ENCODE measurements at regions not wholly inside any gene's neighbourhood (a gene's known extent, or its start where the extent isn't known, plus 50 kb on each side); places are given as distances from the start of the nearest gene placed in this dataset.

- Histone ChIP-seq H3K9me3 (ENCODE audit: low read depth, low read length) (no peaks in the 10 kb centered on the region), H3K4me3 (ENCODE audit: insufficient read depth, low read length) (no peak overlapping the region), H3K4me1 (ENCODE audit: insufficient read depth, low read length) (no peaks in the 10 kb centered on the region), H3K4me2 (ENCODE audit: insufficient read depth, low read length) (no peak overlapping the region), H3K27ac (ENCODE audit: low read depth, low read length) (no peak overlapping the region), H3K36me3 (ENCODE audit: insufficient read depth, low read length) (no peaks in the 10 kb centered on the region), H2AFZ (ENCODE audit: low read length) (no peak overlapping the region), H4K20me1 (ENCODE audit: insufficient read depth, low read length) (no peaks in the 10 kb centered on the region), H3K27me3 (ENCODE audit: insufficient read depth, low read length) (no peaks in the 10 kb centered on the region), H3K79me2 (ENCODE audit: insufficient read depth, low read length) (no peaks in the 10 kb centered on the region)
- no peak for TF ChIP-seq CTCF (IDR thresholded peaks at IDR 0.05; ENCODE audit: extremely low read depth, low read depth, low read length)
- no peak for DNase-seq (ENCODE audit: insufficient read length, low spot score, missing footprints)
Measured at GRCh38 chr9:117796681-117797080, 92.5 kb downstream of the TLR4 start.

DNA sequence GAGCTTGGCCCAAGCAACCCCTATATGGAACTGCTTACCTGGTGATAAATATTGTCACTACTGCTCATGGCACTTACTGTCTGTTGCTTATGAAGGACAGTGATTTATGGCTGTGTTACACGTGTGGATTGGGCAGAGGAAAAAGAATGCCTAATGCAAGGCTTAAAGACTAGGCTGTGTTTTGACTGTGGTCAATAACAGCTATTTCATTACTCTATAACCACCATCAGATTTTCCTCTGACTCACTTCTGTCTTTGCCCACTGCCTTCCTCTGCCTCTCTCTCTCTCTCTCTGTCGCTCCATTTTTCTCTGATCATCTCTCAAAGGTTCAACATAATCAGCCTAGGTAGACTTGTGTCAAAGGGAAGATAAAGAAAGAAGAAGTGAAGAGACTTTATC, 96.2 kb downstream of the TLR4 start:
- H2AFZ ChIP-seq (ENCODE audit: low read length) = no peak overlapping the region
- H3K4me2 ChIP-seq (ENCODE audit: insufficient read depth, low read length) = no peak overlapping the region
- H4K20me1 ChIP-seq (ENCODE audit: insufficient read depth, low read length) = no peaks in the 10 kb centered on the region
- H3K4me3 ChIP-seq (ENCODE audit: insufficient read depth, low read length) = no peak overlapping the region
- H3K79me2 ChIP-seq (ENCODE audit: insufficient read depth, low read length) = no peaks in the 10 kb centered on the region
- H3K4me1 ChIP-seq (ENCODE audit: insufficient read depth, low read length) = no peaks in the 10 kb centered on the region
- H3K9me3 ChIP-seq (ENCODE audit: low read depth, low read length) = no peaks in the 10 kb centered on the region
- TF ChIP-seq CTCF (IDR thresholded peaks at IDR 0.05; ENCODE audit: extremely low read depth, low read depth, low read length) = no peak
- H3K27me3 ChIP-seq (ENCODE audit: insufficient read depth, low read length) = no peaks in the 10 kb centered on the region
- H3K27ac ChIP-seq (ENCODE audit: low read depth, low read length) = no peak overlapping the region
- H3K36me3 ChIP-seq (ENCODE audit: insufficient read depth, low read length) = no peaks in the 10 kb centered on the region
- no peak for DNase-seq (ENCODE audit: insufficient read length, low spot score, missing footprints)

DNA sequence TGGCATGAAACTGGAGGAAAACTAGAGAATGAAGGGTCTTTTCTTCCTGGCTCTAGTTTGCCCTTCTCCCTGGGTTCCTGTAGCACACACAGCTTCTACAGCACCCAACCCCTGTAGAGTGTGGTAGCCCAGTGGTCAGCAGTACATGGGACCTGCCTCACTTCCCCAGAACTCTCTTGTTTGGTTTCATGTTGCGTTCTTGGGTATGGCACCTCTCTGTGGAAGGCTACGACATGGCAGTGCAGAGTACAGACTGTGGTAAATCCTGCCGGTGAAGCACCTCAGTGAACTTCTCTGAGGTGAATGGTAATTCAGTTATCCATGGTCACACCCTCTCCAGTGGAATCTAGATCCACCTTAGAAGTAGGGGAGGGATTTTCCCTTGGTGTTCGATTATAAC, 105.5 kb downstream of the TLR4 start:
- Histone ChIP-seq H3K4me2 (ENCODE audit: insufficient read depth, low read length) (no peak overlapping the region), H3K36me3 (ENCODE audit: insufficient read depth, low read length) (no peaks in the 10 kb centered on the region), H3K4me1 (ENCODE audit: insufficient read depth, low read length) (no peaks in the 10 kb centered on the region), H4K20me1 (ENCODE audit: insufficient read depth, low read length) (no peaks in the 10 kb centered on the region), H3K27me3 (ENCODE audit: insufficient read depth, low read length) (no peaks in the 10 kb centered on the region), H3K79me2 (ENCODE audit: insufficient read depth, low read length) (no peaks in the 10 kb centered on the region), H3K4me3 (ENCODE audit: insufficient read depth, low read length) (no peak overlapping the region), H2AFZ (ENCODE audit: low read length) (no peak overlapping the region), H3K27ac (ENCODE audit: low read depth, low read length) (no peak overlapping the region), H3K9me3 (ENCODE audit: low read depth, low read length) (no peaks in the 10 kb centered on the region)
- no peak for DNase-seq (ENCODE audit: insufficient read length, low spot score, missing footprints)
- TF ChIP-seq CTCF (IDR thresholded peaks at IDR 0.05; ENCODE audit: extremely low read depth, low read depth, low read length) = no peak

DNA sequence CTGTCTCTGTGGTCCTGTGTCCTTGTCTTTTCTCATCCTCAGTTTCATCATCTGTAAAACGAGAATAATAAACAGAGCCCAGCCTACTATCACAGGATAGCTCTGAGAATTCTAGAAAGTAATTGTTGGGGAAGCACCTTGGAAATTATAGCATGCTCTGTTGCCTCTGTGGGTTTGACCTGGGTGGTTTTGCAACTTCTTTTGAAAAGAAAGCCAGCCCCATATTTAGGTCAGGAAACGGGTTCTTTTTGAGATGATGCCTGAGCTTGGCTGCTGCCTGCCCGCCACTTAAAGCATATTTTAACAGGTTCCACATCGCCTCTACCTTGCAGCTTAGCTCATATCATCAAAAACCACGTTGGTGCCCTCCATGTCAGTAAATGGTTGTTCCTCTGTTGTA, 111.1 kb downstream of the TLR4 start:
- Histone ChIP-seq H3K4me3 (ENCODE audit: insufficient read depth, low read length) (no peak overlapping the region), H3K27ac (ENCODE audit: low read depth, low read length) (no peak overlapping the region), H3K79me2 (ENCODE audit: insufficient read depth, low read length) (no peaks in the 10 kb centered on the region), H2AFZ (ENCODE audit: low read length) (no peak overlapping the region), H3K9me3 (ENCODE audit: low read depth, low read length) (no peaks in the 10 kb centered on the region), H4K20me1 (ENCODE audit: insufficient read depth, low read length) (no peaks in the 10 kb centered on the region), H3K4me2 (ENCODE audit: insufficient read depth, low read length) (no peak overlapping the region), H3K4me1 (ENCODE audit: insufficient read depth, low read length) (no peaks in the 10 kb centered on the region), H3K27me3 (ENCODE audit: insufficient read depth, low read length) (no peaks in the 10 kb centered on the region), H3K36me3 (ENCODE audit: insufficient read depth, low read length) (no peaks in the 10 kb centered on the region)
- no peak for TF ChIP-seq CTCF (IDR thresholded peaks at IDR 0.05; ENCODE audit: extremely low read depth, low read depth, low read length)
- DNase-seq (ENCODE audit: insufficient read length, low spot score, missing footprints) = no peak
